PC-3 (cell line): ENCODE measurements at regions not wholly inside any gene's neighbourhood (a gene's known extent, or its start where the extent isn't known, plus 50 kb on each side); places are given as distances from the start of the nearest gene placed in this dataset.

Experiments
- ATAC-seq: fragments of 200-7000 bp; cut with Tn5 transposase; 2 replicates; pipeline ENCODE4 v1.9.1; 2020; ENCODE audit warnings: mild to moderate bottlenecking, moderate library complexity
- BruUV-seq: library from RNA; stranded (reverse); fragments of 400-500 nt; replicated peaks from 2 replicates; lab custom pipeline; 2021; lab: Mats Ljungman, UMichigan
- CTCF ChIA-PET: fragments of 300-600 bp; sonication (Branson Sonifier 250); formaldehyde crosslinking; loops from one replicate; lab custom pipeline; 2022; ENCODE audit warnings: antibody characterized with exemption; lab: Charles Lee
- POLR2A ChIA-PET: fragments of 300-600 bp; sonication (Branson Sonifier 250); formaldehyde crosslinking; loops from one replicate; lab custom pipeline; 2022; ENCODE audit warnings: antibody characterized with exemption; ENCODE audit not compliant: unreplicated experiment; lab: Charles Lee
- DNase-seq: peaks from one replicate; pipeline ENCODE4 v3.0.0-alpha.2; 2015
- H2AFZ ChIP-seq: fragments of 300-600 bp; sonication (generic); 2 replicates; pipeline ENCODE4 v1.6.0; 2016; ENCODE audit warnings: antibody characterized with exemption, low read length
- H3F3A ChIP-seq: fragments of 300-600 bp; sonication (generic); one replicate; pipeline ENCODE4 v1.6.0; 2017; ENCODE audit warnings: antibody characterized with exemption, low read length, control low read depth, mild to moderate bottlenecking; ENCODE audit not compliant: unreplicated experiment
- H3K27ac ChIP-seq: fragments of 300-600 bp; sonication (generic); 2 replicates; pipeline ENCODE4 v1.5.1; 2016; ENCODE audit warnings: mild to moderate bottlenecking, low read length
- H3K27me3 ChIP-seq: fragments of 300-600 bp; sonication (generic); 2 replicates; pipeline ENCODE4 v1.6.1; 2016; ENCODE audit warnings: low read length, mixed read lengths
- H3K36me3 ChIP-seq: fragments of 300-600 bp; sonication (generic); 2 replicates; pipeline ENCODE4 v1.6.1; 2016; ENCODE audit warnings: low read depth, mixed run types, low read length, mixed read lengths
- H3K4me1 ChIP-seq: fragments of 300-600 bp; sonication (generic); 2 replicates; pipeline ENCODE4 v1.5.1; 2016; ENCODE audit warnings: low read length; ENCODE audit not compliant: insufficient read depth
- H3K4me2 ChIP-seq: fragments of 300-600 bp; sonication (generic); 2 replicates; pipeline ENCODE4 v1.6.0; 2016; ENCODE audit warnings: low read length
- H3K4me3 ChIP-seq: fragments of 300-600 bp; sonication (generic); 2 replicates; pipeline ENCODE4 v1.5.1; 2016; ENCODE audit warnings: mild to moderate bottlenecking, low read length, mixed read lengths
- H3K79me2 ChIP-seq: fragments of 300-600 bp; sonication (generic); 2 replicates; pipeline ENCODE4 v1.6.1; 2017; ENCODE audit warnings: low read length, mixed read lengths
- H3K9ac ChIP-seq: fragments of 300-600 bp; sonication (generic); 2 replicates; pipeline ENCODE4 v1.6.0; 2016; ENCODE audit warnings: mild to moderate bottlenecking, low read length
- H3K9me2 ChIP-seq: fragments of 300-600 bp; sonication (generic); replicated peaks from 2 replicates; pipeline ENCODE4 v1.6.1; 2016; ENCODE audit warnings: mixed run types, low read length, mixed read lengths
- H3K9me3 ChIP-seq: fragments of 300-600 bp; sonication (generic); 2 replicates; pipeline ENCODE4 v1.6.1; 2016; ENCODE audit warnings: low read length, mixed read lengths
- H4K20me1 ChIP-seq: fragments of 300-600 bp; sonication (generic); 2 replicates; pipeline ENCODE4 v1.6.1; 2016; ENCODE audit warnings: low read length, mixed read lengths
- EZH2 ChIP-seq: fragments of 300-600 bp; sonication (generic); IDR thresholded peaks from one replicate; pipeline ENCODE4 v1.6.1; 2017; ENCODE audit warnings: antibody characterized with exemption, mild to moderate bottlenecking, low read length; ENCODE audit not compliant: unreplicated experiment
- EZH2phosphoT487 ChIP-seq: fragments of 300-600 bp; sonication (generic); IDR thresholded peaks from 2 replicates; pipeline ENCODE4 v1.6.1; 2018; ENCODE audit warnings: mild to moderate bottlenecking, antibody characterized with exemption, low read length, borderline replicate concordance
- intact Hi-C: fragments of 100-400 bp; cut with micrococcal nuclease; formaldehyde crosslinking; loops from 2 replicates; pipeline ENCODE4 v1.9.0; 2023
- TF ChIP-seq, protein P1 (sequence below): fragments of 300-600 bp; sonication (generic); conservative IDR thresholded peaks from 2 replicates; pipeline ENCODE4 v1.5.1; 2017; ENCODE audit warnings: antibody characterized with exemption, low read depth, mild to moderate bottlenecking, low read length

DNA sequence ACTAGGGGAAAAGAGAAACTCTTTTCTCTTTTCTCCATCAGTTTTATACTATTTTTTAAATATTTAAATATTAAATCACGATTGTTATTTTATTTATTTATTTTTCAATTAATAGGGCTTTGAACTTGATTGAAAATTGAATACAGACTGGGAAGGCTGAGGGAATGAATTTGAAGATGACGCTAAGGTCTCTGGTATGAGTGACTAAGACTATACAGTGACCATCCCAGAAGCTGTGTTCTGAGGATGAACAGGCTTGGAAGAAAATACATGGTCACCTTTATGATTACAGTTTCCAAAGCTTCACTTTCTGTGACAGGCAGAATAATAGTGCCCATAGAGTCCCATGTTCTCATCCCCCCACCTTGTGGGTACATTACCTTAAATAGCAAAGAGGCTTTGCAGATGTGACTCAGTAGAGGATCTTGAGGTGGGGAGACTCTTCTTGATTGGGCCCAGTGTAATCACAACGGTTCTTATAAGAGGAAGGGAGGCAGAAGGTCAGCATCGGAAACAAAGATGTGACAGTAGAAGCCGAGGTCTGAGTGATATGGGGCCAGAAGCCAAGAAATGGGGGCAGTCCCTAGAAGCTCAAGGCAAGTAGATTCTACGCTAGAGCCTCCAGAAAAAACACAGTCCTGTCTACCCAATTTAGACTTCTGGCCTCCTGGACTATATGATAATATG lies 51.0 kb upstream of the LPP start:
- Histone ChIP-seq H3F3A (no peaks in the 10 kb centered on the region), H3K27ac (no peak overlapping the region), H3K27me3 (no peaks in the 10 kb centered on the region), H4K20me1 (no peaks in the 10 kb centered on the region), H3K9me3 (0 out of 2 replicates have a peak, but pooled peaks cover 3% of the 10 kb centered on the region), H3K36me3 (no peaks in the 10 kb centered on the region), H3K79me2 (no peaks in the 10 kb centered on the region), H3K4me2 (no peak overlapping the region), H2AFZ (no peak overlapping the region), H3K9ac (no peak overlapping the region), H3K4me3 (no peak overlapping the region), H3K4me1 (no peaks in the 10 kb centered on the region), H3K9me2 (no peaks in the 10 kb centered on the region)
- CTCF ChIA-PET, result no interaction called here
- intact Hi-C loops, result no loop called here
- TF ChIP-seq EZH2, result no peak
- TF ChIP-seq EZH2phosphoT487, result no peak
- TF ChIP-seq, protein P1, sequence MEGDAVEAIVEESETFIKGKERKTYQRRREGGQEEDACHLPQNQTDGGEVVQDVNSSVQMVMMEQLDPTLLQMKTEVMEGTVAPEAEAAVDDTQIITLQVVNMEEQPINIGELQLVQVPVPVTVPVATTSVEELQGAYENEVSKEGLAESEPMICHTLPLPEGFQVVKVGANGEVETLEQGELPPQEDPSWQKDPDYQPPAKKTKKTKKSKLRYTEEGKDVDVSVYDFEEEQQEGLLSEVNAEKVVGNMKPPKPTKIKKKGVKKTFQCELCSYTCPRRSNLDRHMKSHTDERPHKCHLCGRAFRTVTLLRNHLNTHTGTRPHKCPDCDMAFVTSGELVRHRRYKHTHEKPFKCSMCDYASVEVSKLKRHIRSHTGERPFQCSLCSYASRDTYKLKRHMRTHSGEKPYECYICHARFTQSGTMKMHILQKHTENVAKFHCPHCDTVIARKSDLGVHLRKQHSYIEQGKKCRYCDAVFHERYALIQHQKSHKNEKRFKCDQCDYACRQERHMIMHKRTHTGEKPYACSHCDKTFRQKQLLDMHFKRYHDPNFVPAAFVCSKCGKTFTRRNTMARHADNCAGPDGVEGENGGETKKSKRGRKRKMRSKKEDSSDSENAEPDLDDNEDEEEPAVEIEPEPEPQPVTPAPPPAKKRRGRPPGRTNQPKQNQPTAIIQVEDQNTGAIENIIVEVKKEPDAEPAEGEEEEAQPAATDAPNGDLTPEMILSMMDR, result no peak
- no TSS peak for BruUV-seq
- DNase-seq, result no peak
- POLR2A ChIA-PET, result no interaction called here
- ATAC-seq, result no peak

DNA sequence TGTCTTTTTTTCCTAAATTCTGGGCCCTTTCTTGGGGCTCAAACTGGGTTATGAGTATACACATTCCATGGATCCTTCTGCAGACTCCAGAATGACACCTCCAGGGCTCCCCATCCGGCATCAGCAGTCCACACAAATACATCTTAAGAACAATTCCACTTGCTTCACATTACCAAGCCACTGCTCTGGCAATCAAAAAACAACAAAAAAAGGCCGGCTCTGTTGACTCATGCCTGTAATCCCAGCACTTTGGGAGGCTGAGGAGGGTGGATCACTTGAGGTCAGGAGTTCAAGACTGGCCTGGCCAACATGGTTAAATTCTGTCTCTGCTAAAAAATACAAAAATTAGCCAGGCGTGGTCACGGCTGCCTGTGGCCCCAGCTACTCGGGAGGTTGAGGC lies 49.9 kb upstream of the LPP start:
- Histone ChIP-seq H3K4me1 (no peaks in the 10 kb centered on the region), H4K20me1 (no peaks in the 10 kb centered on the region), H3K9ac (no peak overlapping the region), H3F3A (no peaks in the 10 kb centered on the region), H3K36me3 (no peaks in the 10 kb centered on the region), H2AFZ (no peak overlapping the region), H3K9me3 (0 out of 2 replicates have a peak, but pooled peaks cover 3% of the 10 kb centered on the region), H3K79me2 (no peaks in the 10 kb centered on the region), H3K27me3 (no peaks in the 10 kb centered on the region), H3K27ac (no peak overlapping the region), H3K9me2 (no peaks in the 10 kb centered on the region), H3K4me2 (no peak overlapping the region), H3K4me3 (no peak overlapping the region)
- ChIA-PET POLR2A (no interaction called here), CTCF (no interaction called here)
- TF ChIP-seq EZH2 (no peak), EZH2phosphoT487 (no peak)
- TF ChIP-seq, protein P1, result no peak
- intact Hi-C loops, result no loop called here
- BruUV-seq, result no TSS peak
- DNase-seq (no peak), ATAC-seq (no peak)
